Urothelium cell line (cell line): ENCODE measurements at regions not wholly inside any gene's neighbourhood (a gene's known extent, or its start where the extent isn't known, plus 50 kb on each side); places are given as distances from the start of the nearest gene placed in this dataset.

ENCODE experiments used
- DNase-seq: peaks from one replicate; pipeline ENCODE4 v3.0.0; 2011; ENCODE audit warnings: low spot score, mixed read lengths
- FAIRE-seq: peaks from 2 replicates; lab custom pipeline; 2011; peaks lifted over from hg19 to GRCh38; lab: Jason Lieb, UNC

- FAIRE-seq (no peak), DNase-seq (no peak)
These were observed 152.0 kb upstream of the SLC10A2 start for GRCh38 chr13:103218253-103218652.

GRCh38 chr13:103213152-103213551, 146.9 kb upstream of the SLC10A2 start:
- DNase-seq (no peak), FAIRE-seq (no peak)

GRCh38 chr13:103210348-103210747, 144.1 kb upstream of the SLC10A2 start:
- FAIRE-seq: no peak
- DNase-seq: no peak

GRCh38 chr13:103203735-103204330, 137.6 kb upstream of the SLC10A2 start:
- DNase-seq: no peak
- FAIRE-seq: no peak

GRCh38 chr13:103200118-103200885, 134.1 kb upstream of the SLC10A2 start:
- no peak for FAIRE-seq
- DNase-seq: no peak

GRCh38 chr13:103199380-103200088, 133.3 kb upstream of the SLC10A2 start:
- DNase-seq: no peak
- no peak for FAIRE-seq

- DNase-seq: no peak
- no peak for FAIRE-seq
These were observed 130.1 kb upstream of the SLC10A2 start for GRCh38 chr13:103196356-103196755.

- FAIRE-seq (no peak), DNase-seq (no peak)
These were observed 129.5 kb upstream of the SLC10A2 start for GRCh38 chr13:103195762-103196161.

GRCh38 chr13:103194871-103195270, 128.7 kb upstream of the SLC10A2 start:
- DNase-seq: no peak
- no peak for FAIRE-seq

- FAIRE-seq: no peak
- no peak for DNase-seq
These were observed 126.4 kb upstream of the SLC10A2 start for GRCh38 chr13:103192511-103193135.

- DNase-seq (no peak), FAIRE-seq (no peak)
These were observed 124.6 kb upstream of the SLC10A2 start for GRCh38 chr13:103190841-103191240.

GRCh38 chr13:103188713-103189326, 122.6 kb upstream of the SLC10A2 start:
- FAIRE-seq: no peak
- DNase-seq: peak; percentile 4

- FAIRE-seq (no peak), DNase-seq (no peak)
These were observed 121.5 kb upstream of the SLC10A2 start for GRCh38 chr13:103187721-103188156.

GRCh38 chr13:103184413-103184812, 118.2 kb upstream of the SLC10A2 start:
- DNase-seq: no peak
- FAIRE-seq: no peak

- no peak for FAIRE-seq
- no peak for DNase-seq
These were observed 113.0 kb upstream of the SLC10A2 start for GRCh38 chr13:103178986-103179943.

- DNase-seq (no peak), FAIRE-seq (no peak)
These were observed 108.7 kb upstream of the SLC10A2 start for GRCh38 chr13:103174966-103175365.

GRCh38 chr13:103168901-103169508, 102.8 kb upstream of the SLC10A2 start:
- FAIRE-seq (no peak), DNase-seq (no peak)

GRCh38 chr13:103164251-103164650, 98.0 kb upstream of the SLC10A2 start:
- DNase-seq (no peak), FAIRE-seq (no peak)

- FAIRE-seq (no peak), DNase-seq (no peak)
These were observed 95.3 kb upstream of the SLC10A2 start for GRCh38 chr13:103161476-103161875.
